Uterus (tissue), 3 donors: ENCODE measurements at regions not wholly inside any gene's neighbourhood (a gene's known extent, or its start where the extent isn't known, plus 50 kb on each side); places are given as distances from the start of the nearest gene placed in this dataset.

ENCODE experiments used
- DNase-seq, 2 donors: peaks; one replicate each; pipeline ENCODE4 v3.0.0-alpha.2; 2019 to 2020
- H3K27ac ChIP-seq, 2 donors: fragments of 200-600 bp; sonication (generic); 1 replicate in 1 of 2; 2 replicates in 1 of 2; pipeline ENCODE4 v1.5.1; 2016 to 2018
- H3K27me3 ChIP-seq, 2 donors: fragments of 200-600 bp; sonication (generic); one replicate each; pipeline ENCODE4 v1.5.1; 2018 to 2019; ENCODE audit warnings: control low read depth in 1 of 2
- H3K36me3 ChIP-seq, 2 donors: fragments of 200-600 bp; sonication (generic); one replicate each; pipeline ENCODE4 v1.5.1; 2019; ENCODE audit warnings: control low read depth in 1 of 2
- H3K4me1 ChIP-seq, 2 donors: fragments of 200-600 bp; sonication (generic); one replicate each; pipeline ENCODE4 v1.5.1; 2018 to 2019; ENCODE audit warnings: control low read depth in 1 of 2
- H3K4me3 ChIP-seq, 2 donors: fragments of 200-600 bp; sonication (generic); 1 replicate in 1 of 2; 2 replicates in 1 of 2; pipeline ENCODE4 v1.5.1; 2018 to 2019; ENCODE audit warnings: mild to moderate bottlenecking in 1 of 2
- H3K9me3 ChIP-seq, 2 donors: fragments of 200-600 bp; sonication (generic); one replicate each; pipeline ENCODE4 v1.5.1; 2019; ENCODE audit warnings: control low read depth in 1 of 2
- POLR2A ChIP-seq, 2 donors: fragments of 450-650 bp; IDR thresholded peaks; one replicate each; pipeline ENCODE4 v1.6.1; 2016; ENCODE audit warnings: antibody characterized with exemption in 2 of 2, mild to moderate bottlenecking in 1 of 2, moderate library complexity in 1 of 2
- intact Hi-C: fragments of 100-400 bp; cut with DNase I; formaldehyde crosslinking; loops from one replicate; pipeline ENCODE4 v1.15.1; 2023; ENCODE audit warnings: low total_unique reads
- TF ChIP-seq, protein P1 (sequence below), 4 experiments: fragments of 200-600 bp in 2 of 4; fragments of 450-650 bp in 2 of 4; sonication (generic) in 2 of 4; IDR thresholded peaks; one replicate each; pipeline ENCODE4 v1.5.1; 2016 to 2019; ENCODE audit warnings: antibody characterized with exemption in 4 of 4, mild to moderate bottlenecking in 2 of 4, moderate library complexity in 1 of 4
- donor health status: DM: yes; HTN: yes; CAD: no.

DNA sequence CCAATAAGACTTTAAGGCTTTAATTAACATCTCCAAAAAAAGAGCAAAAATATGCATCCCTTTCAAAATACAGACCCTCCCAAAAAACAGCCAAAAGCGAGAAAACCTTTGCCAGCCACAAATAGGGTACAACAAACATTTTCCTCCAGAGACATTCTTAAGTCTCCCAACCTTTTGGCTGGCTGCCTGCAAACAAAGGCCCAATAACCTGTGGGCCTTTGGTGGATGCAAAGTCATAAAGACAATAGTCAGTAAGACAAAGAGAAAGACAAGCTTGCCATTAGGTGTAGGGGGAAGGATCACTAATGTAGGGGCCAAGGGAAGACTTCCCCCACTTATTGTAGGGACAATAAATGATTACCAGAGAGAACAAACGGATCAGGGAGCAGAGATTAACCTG, 215.5 kb upstream of the ZFP42 start:
- intact Hi-C loops, result no loop called here
- no peak for TF ChIP-seq POLR2A (IDR thresholded peaks at IDR 0.05)
- TF ChIP-seq, protein P1, sequence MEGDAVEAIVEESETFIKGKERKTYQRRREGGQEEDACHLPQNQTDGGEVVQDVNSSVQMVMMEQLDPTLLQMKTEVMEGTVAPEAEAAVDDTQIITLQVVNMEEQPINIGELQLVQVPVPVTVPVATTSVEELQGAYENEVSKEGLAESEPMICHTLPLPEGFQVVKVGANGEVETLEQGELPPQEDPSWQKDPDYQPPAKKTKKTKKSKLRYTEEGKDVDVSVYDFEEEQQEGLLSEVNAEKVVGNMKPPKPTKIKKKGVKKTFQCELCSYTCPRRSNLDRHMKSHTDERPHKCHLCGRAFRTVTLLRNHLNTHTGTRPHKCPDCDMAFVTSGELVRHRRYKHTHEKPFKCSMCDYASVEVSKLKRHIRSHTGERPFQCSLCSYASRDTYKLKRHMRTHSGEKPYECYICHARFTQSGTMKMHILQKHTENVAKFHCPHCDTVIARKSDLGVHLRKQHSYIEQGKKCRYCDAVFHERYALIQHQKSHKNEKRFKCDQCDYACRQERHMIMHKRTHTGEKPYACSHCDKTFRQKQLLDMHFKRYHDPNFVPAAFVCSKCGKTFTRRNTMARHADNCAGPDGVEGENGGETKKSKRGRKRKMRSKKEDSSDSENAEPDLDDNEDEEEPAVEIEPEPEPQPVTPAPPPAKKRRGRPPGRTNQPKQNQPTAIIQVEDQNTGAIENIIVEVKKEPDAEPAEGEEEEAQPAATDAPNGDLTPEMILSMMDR (IDR thresholded peaks at IDR 0.05), result no peak
- H3K27me3 ChIP-seq, result no peaks in the 10 kb centered on the region
- H3K27ac ChIP-seq, result no peak overlapping the region
- H3K4me1 ChIP-seq, result no peaks in the 10 kb centered on the region
- H3K4me3 ChIP-seq, result no peak overlapping the region
- H3K9me3 ChIP-seq, result no peaks in the 10 kb centered on the region
- no peaks in the 10 kb centered on the region for H3K36me3 ChIP-seq
- no peak for DNase-seq

DNA sequence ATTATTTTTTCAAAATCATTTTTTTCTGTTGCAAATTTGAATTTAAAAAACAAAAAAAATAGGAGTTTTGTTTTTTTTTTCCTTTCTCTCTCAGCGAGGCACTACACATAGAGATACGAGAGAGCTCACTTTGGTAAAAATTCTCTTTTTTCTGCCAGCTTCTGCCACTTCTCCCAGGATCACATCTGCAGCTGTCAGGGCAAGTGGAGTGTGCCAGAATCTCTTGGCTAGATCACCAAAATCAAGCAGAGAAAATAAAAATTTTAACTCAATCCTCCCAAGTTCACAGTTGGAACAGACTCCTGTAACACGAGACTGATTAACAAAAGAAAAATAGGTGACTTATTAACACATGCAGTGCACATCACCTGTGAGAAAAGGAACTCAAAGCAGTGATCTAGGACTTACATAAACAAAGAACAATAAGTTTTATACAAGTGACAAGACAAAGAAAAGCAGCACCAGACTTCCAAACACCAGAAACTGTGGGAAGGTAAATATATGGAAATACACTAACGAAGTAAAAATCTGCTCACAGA, 213.2 kb upstream of the ZFP42 start:
- DNase-seq, result no peak
- TF ChIP-seq POLR2A (IDR thresholded peaks at IDR 0.05), result no peak
- TF ChIP-seq, protein P1 (IDR thresholded peaks at IDR 0.05), result no peak
- no peaks in the 10 kb centered on the region for H3K27me3 ChIP-seq
- intact Hi-C loops, result no loop called here
- H3K9me3 ChIP-seq, result no peaks in the 10 kb centered on the region
- no peaks in the 10 kb centered on the region for H3K36me3 ChIP-seq
- no peak overlapping the region for H3K4me3 ChIP-seq
- no peak overlapping the region for H3K27ac ChIP-seq
- no peaks in the 10 kb centered on the region for H3K4me1 ChIP-seq

DNA sequence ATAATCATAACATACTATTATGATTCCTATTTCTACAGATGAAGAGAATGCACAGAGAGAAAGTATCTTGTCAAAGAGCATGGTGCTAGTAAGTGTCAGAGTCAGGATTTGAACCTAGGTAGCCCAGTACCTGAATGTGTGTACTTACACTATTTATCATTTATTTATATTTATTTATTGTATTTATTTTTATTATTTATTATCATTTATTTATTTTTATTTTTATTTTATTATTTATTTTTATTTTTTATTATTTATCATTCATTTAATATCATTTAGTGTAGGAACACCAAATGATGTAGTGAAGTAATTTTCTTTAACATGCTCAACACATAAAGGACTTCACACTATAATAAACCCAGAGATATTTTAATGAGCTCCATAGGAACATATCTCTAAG, 209.4 kb upstream of the ZFP42 start:
- Histone ChIP-seq H3K4me3 (no peak overlapping the region), H3K27me3 (no peaks in the 10 kb centered on the region), H3K9me3 (no peaks in the 10 kb centered on the region), H3K4me1 (no peaks in the 10 kb centered on the region), H3K36me3 (no peaks in the 10 kb centered on the region), H3K27ac (no peak overlapping the region)
- no peak for DNase-seq
- TF ChIP-seq, protein P1 (IDR thresholded peaks at IDR 0.05), result no peak
- intact Hi-C loops, result no loop called here

DNA sequence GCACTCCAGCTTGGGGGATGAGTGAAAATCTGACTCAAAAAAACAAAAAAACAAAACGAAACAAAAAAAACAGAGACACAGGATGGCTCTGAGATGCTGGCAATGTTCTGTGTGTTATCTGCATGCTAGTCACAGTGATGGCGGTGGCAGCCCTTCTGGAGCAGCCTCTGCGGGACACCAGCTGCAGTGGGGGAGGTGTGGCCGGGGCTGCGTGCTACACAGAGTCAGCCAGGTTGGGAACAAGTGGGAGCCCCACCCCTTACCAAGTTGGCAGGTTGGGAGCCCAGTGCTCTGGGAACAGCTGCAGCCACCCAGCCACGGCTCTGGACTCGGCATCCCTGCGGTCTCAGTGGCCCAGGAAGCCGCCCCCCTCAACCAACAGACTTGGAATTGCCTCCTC, 206.5 kb upstream of the ZFP42 start:
- Histone ChIP-seq H3K27ac (no peak overlapping the region), H3K27me3 (no peaks in the 10 kb centered on the region), H3K4me3 (no peak overlapping the region), H3K36me3 (no peaks in the 10 kb centered on the region), H3K9me3 (no peaks in the 10 kb centered on the region), H3K4me1 (no peaks in the 10 kb centered on the region)
- TF ChIP-seq, protein P1 (IDR thresholded peaks at IDR 0.05), result no peak
- no peak for TF ChIP-seq POLR2A (IDR thresholded peaks at IDR 0.05)
- DNase-seq, result no peak
- intact Hi-C loops, result no loop called here

DNA sequence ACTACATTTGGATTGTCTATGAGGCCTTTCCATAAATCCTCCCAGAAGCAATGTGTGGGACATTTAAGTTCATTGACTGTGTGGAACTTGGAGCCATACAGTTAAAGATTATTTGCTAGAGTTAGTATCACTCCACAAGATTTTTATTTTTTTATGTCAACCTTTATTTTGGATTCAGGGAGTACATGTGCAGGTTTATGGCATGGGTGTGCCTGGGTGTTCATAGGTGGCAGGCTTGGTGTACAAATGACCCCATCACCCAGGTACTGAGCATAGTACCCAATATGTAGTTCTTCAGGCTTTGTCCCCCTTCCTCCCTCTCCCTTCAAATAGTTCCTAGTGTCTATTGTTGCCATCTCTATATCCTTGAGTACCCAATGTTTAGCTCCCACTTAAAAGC, 199.8 kb upstream of the ZFP42 start:
- Histone ChIP-seq H3K27me3 (no peaks in the 10 kb centered on the region), H3K36me3 (no peaks in the 10 kb centered on the region), H3K27ac (no peak overlapping the region), H3K4me3 (no peak overlapping the region), H3K9me3 (no peaks in the 10 kb centered on the region), H3K4me1 (no peaks in the 10 kb centered on the region)
- intact Hi-C loops, result no loop called here
- no peak for DNase-seq
- TF ChIP-seq, protein P1 (IDR thresholded peaks at IDR 0.05), result no peak
- TF ChIP-seq POLR2A (IDR thresholded peaks at IDR 0.05), result no peak
